ENCODE measurements at regions not wholly inside any gene's neighbourhood (a gene's known extent, or its start where the extent isn't known, plus 50 kb on each side); places are given as distances from the start of the nearest gene placed in this dataset.

- DNase-seq: no peak
Measured at GRCh38 chrX:727738-728621, 97.4 kb downstream of the SHOX start.

DNA sequence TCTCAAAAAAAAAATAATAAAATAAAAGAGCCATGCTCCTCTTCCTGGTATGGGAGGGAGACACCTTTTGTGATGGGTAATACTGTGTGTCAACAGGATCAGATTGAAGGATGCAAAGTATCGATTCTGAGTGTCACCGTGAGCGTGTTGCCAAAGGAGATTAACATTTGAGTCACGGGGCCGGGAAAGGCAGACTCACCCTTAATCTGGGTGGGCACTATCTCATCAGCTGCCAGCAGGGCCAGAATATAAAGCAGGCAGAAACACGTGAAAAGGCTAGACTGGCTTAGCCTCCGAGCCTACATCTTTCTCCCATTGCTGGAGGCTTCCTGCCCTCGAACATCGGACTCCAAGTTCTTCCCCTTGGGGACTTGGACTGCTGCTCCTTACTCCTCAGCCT lies 95.4 kb downstream of the SHOX start:
- DNase-seq: no peak

GRCh38 chrX:724256-724655 lies 93.7 kb downstream of the SHOX start:
- no peak for DNase-seq

DNA sequence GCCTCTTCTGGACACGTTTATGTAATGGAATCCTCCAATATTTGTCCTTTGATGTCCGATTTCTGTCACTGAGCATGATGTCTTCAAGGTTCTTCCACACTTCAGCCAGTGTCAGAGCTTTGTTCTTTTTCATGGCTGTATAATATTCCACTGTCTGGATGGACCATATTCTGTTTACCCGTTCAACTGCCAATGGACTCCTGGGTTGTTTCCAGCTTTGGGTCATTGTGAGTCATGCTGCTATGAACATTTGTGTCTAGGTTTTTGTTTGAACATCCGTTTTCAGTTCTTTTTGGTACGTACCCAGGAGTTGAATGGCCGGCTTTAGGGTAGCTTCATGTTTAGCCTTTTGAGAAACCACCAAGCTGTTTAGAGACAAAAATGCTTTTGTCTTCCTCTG lies 93.2 kb downstream of the SHOX start:
- no peak for DNase-seq

GRCh38 chrX:721354-721753 lies 90.8 kb downstream of the SHOX start:
- DNase-seq: no peak

DNA sequence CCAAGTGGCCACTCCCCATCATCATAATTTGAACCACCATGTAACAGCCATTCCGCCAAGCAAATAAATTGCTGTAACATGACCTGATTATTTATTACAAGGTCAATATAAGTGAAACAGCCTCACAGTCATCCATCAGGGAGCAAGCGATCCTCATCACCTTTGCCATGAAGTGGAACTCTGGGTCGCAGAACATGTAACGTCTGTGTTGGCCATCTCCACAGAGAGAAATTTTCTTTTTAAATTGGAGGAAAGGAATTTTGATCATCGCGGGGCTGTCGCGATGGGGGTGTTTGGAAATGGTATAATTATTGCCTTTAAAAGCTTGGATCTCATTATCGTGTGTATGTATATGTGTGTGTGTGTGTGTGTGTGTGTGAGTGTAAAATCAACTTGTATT lies 90.2 kb downstream of the SHOX start:
- no peak for DNase-seq

DNA sequence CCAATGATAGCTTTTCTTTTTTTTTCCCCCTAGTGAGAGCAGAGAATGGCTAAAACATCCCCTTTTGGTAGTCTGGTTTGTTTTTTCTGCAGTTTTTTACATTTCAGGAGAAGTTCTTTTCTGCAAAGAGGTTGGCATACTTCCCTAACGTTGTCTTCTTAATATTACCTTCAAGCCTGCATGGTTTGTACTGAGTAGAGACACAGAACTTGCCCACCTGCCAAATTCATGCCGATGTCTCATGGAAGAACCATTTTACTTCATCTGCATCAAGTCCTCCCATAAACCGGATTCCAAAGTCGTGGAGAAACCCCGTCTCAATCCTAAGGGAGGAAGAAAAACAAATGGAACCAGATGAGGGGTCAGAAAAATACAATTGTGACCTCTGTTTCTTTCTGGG lies 89.7 kb downstream of the SHOX start:
- DNase-seq: no peak

GRCh38 chrX:716136-716535 lies 85.5 kb downstream of the SHOX start:
- DNase-seq: no peak

GRCh38 chrX:714131-714530 lies 83.5 kb downstream of the SHOX start:
- no peak for DNase-seq
